ENCODE measurements at regions not wholly inside any gene's neighbourhood (a gene's known extent, or its start where the extent isn't known, plus 50 kb on each side); places are given as distances from the start of the nearest gene placed in this dataset.

GRCh38 chr6:130314271-130314670, 51.5 kb upstream of the TMEM200A start:
- DNase-seq (ENCODE audit: low read depth in 1 of 2, low spot score in 1 of 2), result no peak

- no peak for DNase-seq (ENCODE audit: low read depth in 1 of 2, low spot score in 1 of 2)
These were observed 52.6 kb upstream of the TMEM200A start for GRCh38 chr6:130313206-130313605.

- DNase-seq (ENCODE audit: low read depth in 1 of 2, low spot score in 1 of 2), result no peak
These were observed 56.8 kb upstream of the TMEM200A start for GRCh38 chr6:130309028-130309427.

GRCh38 chr6:130307752-130308361, 58.0 kb upstream of the TMEM200A start:
- DNase-seq (ENCODE audit: low read depth in 1 of 2, low spot score in 1 of 2), result no peak

GRCh38 chr6:130306377-130306776, 59.4 kb upstream of the TMEM200A start:
- DNase-seq (ENCODE audit: low read depth in 1 of 2, low spot score in 1 of 2), result no peak

- no peak for DNase-seq (ENCODE audit: low read depth in 1 of 2, low spot score in 1 of 2)
These were observed 62.4 kb upstream of the TMEM200A start for GRCh38 chr6:130303431-130303830.

GRCh38 chr6:130298258-130298657, 67.6 kb upstream of the TMEM200A start:
- DNase-seq (ENCODE audit: low read depth in 1 of 2, low spot score in 1 of 2), result no peak

GRCh38 chr6:130296854-130297253, 69.0 kb upstream of the TMEM200A start:
- no peak for DNase-seq (ENCODE audit: low read depth in 1 of 2, low spot score in 1 of 2)

- DNase-seq (ENCODE audit: low read depth in 1 of 2, low spot score in 1 of 2), result peak in 1 of 2 donors; percentile 1
These were observed 71.0 kb upstream of the SAMD3 start for GRCh38 chr6:130293800-130294199.

- no peak for DNase-seq (ENCODE audit: low read depth in 1 of 2, low spot score in 1 of 2)
These were observed 65.3 kb upstream of the SAMD3 start for GRCh38 chr6:130288065-130288464.

- peak in 1 of 2 donors; percentile 7 for DNase-seq (ENCODE audit: low read depth in 1 of 2, low spot score in 1 of 2)
These were observed 59.7 kb upstream of the SAMD3 start for GRCh38 chr6:130282234-130282995.

GRCh38 chr6:130276507-130276906, 53.8 kb upstream of the SAMD3 start:
- no peak for DNase-seq (ENCODE audit: low read depth in 1 of 2, low spot score in 1 of 2)

GRCh38 chr6:130274007-130274406, 51.3 kb upstream of the SAMD3 start:
- no peak for DNase-seq (ENCODE audit: low read depth in 1 of 2, low spot score in 1 of 2)
